Ureter (tissue), 1 donor: ENCODE measurements at regions not wholly inside any gene's neighbourhood (a gene's known extent, or its start where the extent isn't known, plus 50 kb on each side); places are given as distances from the start of the nearest gene placed in this dataset.
A peak's percentile ranks its signal among the peaks of the same experiment; 100 is the strongest.

Experiments used
- DNase-seq: peaks from one replicate; pipeline ENCODE4 v3.0.0-alpha.2; 2020; ENCODE audit warnings: low spot score
- donor health status: DM: yes; HTN: yes; CAD: no.

GRCh38 chr10:46228563-46229071, 58.2 kb upstream of the ANTXRL start:
- peak; percentile 76 for DNase-seq

- DNase-seq = peak; percentile 23
These were observed 57.6 kb upstream of the ANTXRL start for GRCh38 chr10:46229144-46229563.

GRCh38 chr10:46230615-46231014, 56.2 kb upstream of the ANTXRL start:
- DNase-seq = no peak

GRCh38 chr10:46231087-46231486, 55.7 kb upstream of the ANTXRL start:
- DNase-seq = peak; percentile 17

GRCh38 chr10:46232084-46232483, 54.7 kb upstream of the ANTXRL start:
- DNase-seq = peak; percentile 24

GRCh38 chr10:46232666-46233065, 54.1 kb upstream of the ANTXRL start:
- DNase-seq = peak; percentile 31

- DNase-seq = peak; percentile 13
These were observed 53.6 kb upstream of the ANTXRL start for GRCh38 chr10:46233181-46233580.

GRCh38 chr10:46234026-46234425, 52.8 kb upstream of the ANTXRL start:
- peak; percentile 32 for DNase-seq

GRCh38 chr10:46234431-46235060, 52.3 kb upstream of the ANTXRL start:
- peak; percentile 29 for DNase-seq

- DNase-seq = no peak
These were observed 50.9 kb upstream of the ANTXRL start for GRCh38 chr10:46235705-46236545.

- DNase-seq = no peak
These were observed 50.3 kb upstream of the ANTXRL start for GRCh38 chr10:46236546-46236887.

- DNase-seq = no peak
These were observed 49.7 kb upstream of the ANTXRL start for GRCh38 chr10:46236941-46237681.
